BLaER1 treated with 17β-estradiol and CSF1 and Interleukin-3, amounts not matched to agents 10 nM and 100 nM (cell line): ENCODE measurements at regions not wholly inside any gene's neighbourhood (a gene's known extent, or its start where the extent isn't known, plus 50 kb on each side); places are given as distances from the start of the nearest gene placed in this dataset.

Source experiments
- H3K27ac ChIP-seq, 11 experiments: shearing (Covaris generic); formaldehyde crosslinking; 2 replicates each; pipeline ENCODE4 v1.8.1; 2022
- H3K27me3 ChIP-seq, 11 experiments: shearing (Covaris generic); formaldehyde crosslinking; 2 replicates each; pipeline ENCODE4 v1.8.1; 2022
- H3K36me3 ChIP-seq, 11 experiments: shearing (Covaris generic); formaldehyde crosslinking; 2 replicates each; pipeline ENCODE4 v1.8.1; 2022
- H3K4me1 ChIP-seq, 10 experiments: shearing (Covaris generic); formaldehyde crosslinking; 2 replicates each; pipeline ENCODE4 v1.8.1; 2022
- H3K4me2 ChIP-seq, 11 experiments: shearing (Covaris generic); formaldehyde crosslinking; 2 replicates each; pipeline ENCODE4 v1.8.1; 2022
- H3K4me3 ChIP-seq, 10 experiments: shearing (Covaris generic); formaldehyde crosslinking; 2 replicates each; pipeline ENCODE4 v1.8.1; 2022
- H3K9ac ChIP-seq, 11 experiments: shearing (Covaris generic); formaldehyde crosslinking; 2 replicates each; pipeline ENCODE4 v1.8.1; 2022
- H3K9me3 ChIP-seq, 11 experiments: shearing (Covaris generic); formaldehyde crosslinking; replicated peaks in 1 of 11; 2 replicates each; pipeline ENCODE4 v1.8.1; 2022
- H4K20me1 ChIP-seq, 11 experiments: shearing (Covaris generic); formaldehyde crosslinking; 2 replicates each; pipeline ENCODE4 v1.8.1; 2022
- Cebpa-rat ChIP-seq, 11 experiments: shearing (Covaris generic); IDR thresholded peaks; 2 replicates each; pipeline ENCODE4 v1.8.1; 2022

- Histone ChIP-seq H3K27ac (no peak overlapping the region), H3K4me1 (peaks cover 0 to 4% (median 0%) of the 10 kb centered on the region in 10 experiments; a peak in 2 of 20 replicates)
Measured at GRCh38 chr18:39039813-39040212, 1474.2 kb upstream of the CELF4 start.

GRCh38 chr18:39037925-39038324 lies 1472.3 kb upstream of the CELF4 start:
- H3K4me1 ChIP-seq: peaks cover 0 to 8% (median 0%) of the 10 kb centered on the region in 10 experiments; a peak in 2 of 20 replicates
- no peak overlapping the region for H3K27ac ChIP-seq
- TF ChIP-seq Cebpa-rat (IDR thresholded peaks at IDR 0.05): no peak
- no peak overlapping the region for H3K4me3 ChIP-seq
- H3K9me3 ChIP-seq: no peaks in the 10 kb centered on the region
- H3K36me3 ChIP-seq: no peaks in the 10 kb centered on the region
- H3K27me3 ChIP-seq: no peaks in the 10 kb centered on the region
- no peak overlapping the region for H3K4me2 ChIP-seq
- no peaks in the 10 kb centered on the region for H4K20me1 ChIP-seq
- H3K9ac ChIP-seq: no peak overlapping the region

More at GRCh38 chr18:39039813-39040212, 1474.2 kb upstream of the CELF4 start:
- Histone ChIP-seq H3K27me3 (no peaks in the 10 kb centered on the region), H3K36me3 (no peaks in the 10 kb centered on the region), H3K4me3 (no peak overlapping the region), H4K20me1 (no peaks in the 10 kb centered on the region), H3K9me3 (no peaks in the 10 kb centered on the region), H3K4me2 (no peak overlapping the region), H3K9ac (no peak overlapping the region)
- no peak for TF ChIP-seq Cebpa-rat (IDR thresholded peaks at IDR 0.05)

- no peak overlapping the region for H3K27ac ChIP-seq
- H3K36me3 ChIP-seq: no peaks in the 10 kb centered on the region
- H3K4me2 ChIP-seq: no peak overlapping the region
- TF ChIP-seq Cebpa-rat (IDR thresholded peaks at IDR 0.05): no peak
- no peak overlapping the region for H3K9ac ChIP-seq
- no peak overlapping the region for H3K4me3 ChIP-seq
- peaks cover 0 to 8% (median 0%) of the 10 kb centered on the region in 10 experiments; a peak in 2 of 20 replicates for H3K4me1 ChIP-seq
- no peaks in the 10 kb centered on the region for H4K20me1 ChIP-seq
- no peaks in the 10 kb centered on the region for H3K9me3 ChIP-seq
- no peaks in the 10 kb centered on the region for H3K27me3 ChIP-seq
Measured at GRCh38 chr18:39033312-39033711, 1467.7 kb upstream of the CELF4 start.

GRCh38 chr18:39031647-39032046 lies 1466.0 kb upstream of the CELF4 start:
- peaks cover 0 to 8% (median 0%) of the 10 kb centered on the region in 10 experiments; a peak in 2 of 20 replicates for H3K4me1 ChIP-seq
- no peak overlapping the region for H3K4me2 ChIP-seq
- TF ChIP-seq Cebpa-rat (IDR thresholded peaks at IDR 0.05): no peak
- no peak overlapping the region for H3K27ac ChIP-seq
- H3K9me3 ChIP-seq: no peaks in the 10 kb centered on the region
- H3K4me3 ChIP-seq: no peak overlapping the region
- H4K20me1 ChIP-seq: no peaks in the 10 kb centered on the region
- no peak overlapping the region for H3K9ac ChIP-seq
- no peaks in the 10 kb centered on the region for H3K36me3 ChIP-seq
- no peaks in the 10 kb centered on the region for H3K27me3 ChIP-seq

- Histone ChIP-seq H3K4me1 (peaks cover 0 to 8% (median 0%) of the 10 kb centered on the region in 10 experiments; a peak in 2 of 20 replicates), H3K36me3 (no peaks in the 10 kb centered on the region), H3K4me2 (no peak overlapping the region), H3K4me3 (no peak overlapping the region), H3K9ac (no peak overlapping the region), H3K27ac (no peak overlapping the region), H3K27me3 (no peaks in the 10 kb centered on the region), H4K20me1 (no peaks in the 10 kb centered on the region), H3K9me3 (no peaks in the 10 kb centered on the region)
- no peak for TF ChIP-seq Cebpa-rat (IDR thresholded peaks at IDR 0.05)
Measured at GRCh38 chr18:39030124-39030655, 1464.6 kb upstream of the CELF4 start.

- H3K27me3 ChIP-seq: no peaks in the 10 kb centered on the region
- no peaks in the 10 kb centered on the region for H4K20me1 ChIP-seq
- no peak overlapping the region for H3K9ac ChIP-seq
- H3K27ac ChIP-seq: no peak overlapping the region
- no peak for TF ChIP-seq Cebpa-rat (IDR thresholded peaks at IDR 0.05)
- H3K4me3 ChIP-seq: no peak overlapping the region
- no peaks in the 10 kb centered on the region for H3K4me1 ChIP-seq
- H3K9me3 ChIP-seq: no peaks in the 10 kb centered on the region
- H3K36me3 ChIP-seq: no peaks in the 10 kb centered on the region
- H3K4me2 ChIP-seq: no peak overlapping the region
Measured at GRCh38 chr18:39025531-39025930, 1459.9 kb upstream of the CELF4 start.

GRCh38 chr18:39019989-39020388 lies 1454.4 kb upstream of the CELF4 start:
- no peaks in the 10 kb centered on the region for H3K36me3 ChIP-seq
- no peaks in the 10 kb centered on the region for H4K20me1 ChIP-seq
- no peak for TF ChIP-seq Cebpa-rat (IDR thresholded peaks at IDR 0.05)
- no peaks in the 10 kb centered on the region for H3K27me3 ChIP-seq
- H3K9me3 ChIP-seq: peaks cover 13 to 23% (median 18%) of the 10 kb centered on the region in 11 experiments
- H3K4me2 ChIP-seq: no peak overlapping the region
- H3K4me1 ChIP-seq: no peaks in the 10 kb centered on the region; a peak in 1 of 20 replicates
- H3K27ac ChIP-seq: no peak overlapping the region
- no peak overlapping the region for H3K9ac ChIP-seq
- H3K4me3 ChIP-seq: no peak overlapping the region

- no peak overlapping the region for H3K27ac ChIP-seq
- no peaks in the 10 kb centered on the region for H4K20me1 ChIP-seq
- H3K4me2 ChIP-seq: no peak overlapping the region
- no peak for TF ChIP-seq Cebpa-rat (IDR thresholded peaks at IDR 0.05)
- H3K4me3 ChIP-seq: no peak overlapping the region
- H3K9ac ChIP-seq: no peak overlapping the region
- no peaks in the 10 kb centered on the region for H3K27me3 ChIP-seq
- peaks cover 0 to 21% (median 14%) of the 10 kb centered on the region in 11 experiments; a peak in 17 of 22 replicates for H3K9me3 ChIP-seq
- no peaks in the 10 kb centered on the region for H3K36me3 ChIP-seq
- H3K4me1 ChIP-seq: no peaks in the 10 kb centered on the region
Measured at GRCh38 chr18:39007031-39007902, 1441.7 kb upstream of the CELF4 start.

- no peak for TF ChIP-seq Cebpa-rat (IDR thresholded peaks at IDR 0.05)
- no peaks in the 10 kb centered on the region for H4K20me1 ChIP-seq
- H3K36me3 ChIP-seq: no peaks in the 10 kb centered on the region
Measured at GRCh38 chr18:38996056-38996455, 1430.5 kb upstream of the CELF4 start.

More at GRCh38 chr18:38996056-38996455, 1430.5 kb upstream of the CELF4 start:
- H3K27me3 ChIP-seq: no peaks in the 10 kb centered on the region
- no peak overlapping the region for H3K4me2 ChIP-seq
- no peaks in the 10 kb centered on the region for H3K4me1 ChIP-seq
- H3K27ac ChIP-seq: no peak overlapping the region
- H3K9me3 ChIP-seq: peaks cover 0 to 3% (median 0%) of the 10 kb centered on the region in 11 experiments; a peak in 1 of 22 replicates
- H3K4me3 ChIP-seq: no peak overlapping the region
- no peak overlapping the region for H3K9ac ChIP-seq
